ENCODE measurements at regions not wholly inside any gene's neighbourhood (a gene's known extent, or its start where the extent isn't known, plus 50 kb on each side); places are given as distances from the start of the nearest gene placed in this dataset.
"Not testable (repeated sequence)": the region's sequence is repeated elsewhere in the genome, so short reads cannot be mapped to it uniquely, and the experiment has no call there.

DNA sequence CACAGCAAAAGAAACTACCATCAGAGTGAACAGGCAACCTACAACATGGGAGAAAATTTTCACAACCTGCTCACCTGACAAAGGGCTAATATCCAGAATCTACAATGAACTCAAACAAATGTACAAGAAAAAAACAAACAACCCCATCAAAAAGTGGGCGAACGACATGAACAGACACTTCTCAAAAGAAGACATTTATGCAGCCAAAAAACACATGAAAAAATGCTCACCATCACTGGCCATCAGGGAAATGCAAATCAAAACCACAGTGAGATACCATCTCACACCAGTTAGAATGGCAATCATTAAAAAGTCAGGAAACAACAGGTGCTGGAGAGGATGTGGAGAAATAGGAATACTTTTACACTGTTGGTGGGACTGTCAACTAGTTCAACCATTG, 207.8 kb downstream of the USP6NL start:
- DNase-seq: not testable (repeated sequence)

DNA sequence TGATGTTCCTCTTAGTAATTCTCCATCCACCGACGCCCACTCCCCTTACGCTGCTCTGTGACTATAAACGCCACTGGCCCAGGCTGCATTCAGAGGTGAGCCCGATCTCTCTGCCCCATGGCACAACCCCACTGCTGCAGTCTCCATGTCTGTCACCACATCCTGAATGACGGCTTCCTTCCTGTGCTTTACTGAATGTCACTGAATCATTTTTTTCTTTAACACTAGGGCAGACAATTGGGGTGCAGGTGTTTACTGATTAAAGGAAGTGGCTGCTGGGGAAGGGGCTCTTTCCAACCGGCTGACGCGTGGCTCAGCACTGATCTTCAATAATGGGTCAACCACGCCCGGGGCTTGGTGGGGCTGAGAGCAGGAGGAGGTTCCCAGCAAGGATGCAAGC, 208.3 kb downstream of the USP6NL start:
- no peak for DNase-seq

DNA sequence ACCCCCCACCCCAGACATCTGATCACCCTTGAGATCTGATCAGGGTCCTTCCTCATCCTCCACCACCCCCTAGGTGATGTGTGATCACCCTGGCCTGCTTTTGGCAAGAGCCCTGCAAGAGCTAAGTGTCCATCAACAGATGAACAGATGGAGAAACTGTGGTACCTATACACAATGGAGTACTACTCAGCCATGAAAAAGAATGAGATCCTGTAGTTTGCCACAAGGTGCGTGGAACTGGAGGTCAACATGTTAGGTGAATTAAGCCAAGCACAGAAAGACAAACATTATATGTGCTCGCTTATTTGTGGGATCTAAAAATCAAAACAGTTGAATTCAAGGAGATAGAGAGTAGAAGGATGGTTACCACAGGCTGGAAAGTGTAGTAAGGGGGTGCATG, 209.1 kb downstream of the USP6NL start:
- DNase-seq: no peak

DNA sequence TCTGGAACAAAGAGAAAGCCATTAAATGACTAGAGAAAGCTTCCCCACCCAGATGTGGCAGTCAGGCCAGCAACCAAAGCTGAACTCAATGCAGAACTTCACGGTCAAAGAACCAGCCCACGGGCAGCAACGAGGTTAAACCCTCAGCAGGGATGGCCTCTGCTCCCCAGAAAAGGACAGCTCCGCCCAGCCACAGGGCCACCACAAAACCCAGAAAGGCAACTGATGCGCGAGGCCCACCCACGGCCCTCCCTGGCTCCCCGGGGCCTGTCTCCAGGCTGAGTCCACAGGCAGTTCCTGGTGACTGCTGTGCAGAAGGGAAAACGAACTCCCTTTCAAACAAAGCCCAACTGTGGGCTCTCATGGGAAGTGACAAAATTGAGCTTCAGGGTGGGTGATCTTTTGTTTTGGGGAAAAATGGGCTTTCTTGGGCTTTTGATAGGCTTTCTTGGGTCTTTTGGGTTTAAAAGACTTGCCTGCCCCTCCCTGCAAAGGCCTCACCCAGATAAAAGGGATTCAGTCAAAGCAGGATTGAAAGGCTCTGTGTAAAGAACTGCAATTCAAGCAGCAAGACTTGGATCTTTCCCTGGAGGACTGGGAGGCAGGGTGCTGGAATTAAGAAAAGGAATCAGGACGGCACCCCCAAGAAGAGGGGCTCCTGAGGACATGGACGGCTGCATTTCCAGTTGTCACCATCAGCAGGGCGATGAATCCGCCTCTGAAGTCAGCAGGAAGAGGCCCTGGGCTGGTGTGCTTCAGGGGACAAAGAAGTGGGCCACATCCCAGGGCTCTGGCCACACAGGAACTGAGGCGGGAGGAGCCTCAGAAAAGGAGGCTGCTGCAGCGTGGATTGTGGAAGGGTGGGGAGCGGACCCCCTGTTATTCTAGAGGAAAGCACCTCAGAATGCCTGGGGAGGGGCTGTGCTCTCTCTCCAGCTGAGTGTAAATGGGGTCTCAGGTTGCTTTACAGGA, 209.9 kb downstream of the USP6NL start:
- no peak for DNase-seq

DNA sequence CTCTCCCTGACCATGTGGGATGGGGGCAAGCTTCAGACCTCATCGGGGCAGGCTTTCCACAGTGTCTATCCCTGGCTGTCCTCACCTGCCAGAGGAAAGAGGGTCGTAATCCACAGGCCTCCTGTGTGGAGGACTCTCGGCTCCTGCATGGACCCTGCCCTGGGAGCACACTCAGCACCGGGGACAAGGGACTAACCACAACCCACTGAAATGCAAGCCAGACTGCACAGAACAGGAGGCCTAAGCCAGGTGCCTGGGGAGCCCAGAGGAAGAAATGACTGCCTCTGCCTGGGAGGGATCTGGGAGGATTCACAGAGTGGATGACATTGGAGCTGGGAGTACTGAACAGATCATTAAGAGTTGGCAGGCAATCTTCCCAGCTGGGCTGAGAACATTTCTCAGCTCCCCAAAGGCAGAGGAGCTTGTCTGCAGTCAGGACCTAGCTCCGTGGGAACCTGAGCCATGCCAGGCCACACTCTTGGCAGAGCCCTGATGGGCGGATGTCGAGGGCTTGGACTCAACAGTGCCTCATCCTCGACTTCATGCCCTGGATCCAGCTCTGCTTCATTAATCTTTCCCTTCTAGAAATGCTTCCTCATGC, 213.4 kb downstream of the USP6NL start:
- DNase-seq: no peak

DNA sequence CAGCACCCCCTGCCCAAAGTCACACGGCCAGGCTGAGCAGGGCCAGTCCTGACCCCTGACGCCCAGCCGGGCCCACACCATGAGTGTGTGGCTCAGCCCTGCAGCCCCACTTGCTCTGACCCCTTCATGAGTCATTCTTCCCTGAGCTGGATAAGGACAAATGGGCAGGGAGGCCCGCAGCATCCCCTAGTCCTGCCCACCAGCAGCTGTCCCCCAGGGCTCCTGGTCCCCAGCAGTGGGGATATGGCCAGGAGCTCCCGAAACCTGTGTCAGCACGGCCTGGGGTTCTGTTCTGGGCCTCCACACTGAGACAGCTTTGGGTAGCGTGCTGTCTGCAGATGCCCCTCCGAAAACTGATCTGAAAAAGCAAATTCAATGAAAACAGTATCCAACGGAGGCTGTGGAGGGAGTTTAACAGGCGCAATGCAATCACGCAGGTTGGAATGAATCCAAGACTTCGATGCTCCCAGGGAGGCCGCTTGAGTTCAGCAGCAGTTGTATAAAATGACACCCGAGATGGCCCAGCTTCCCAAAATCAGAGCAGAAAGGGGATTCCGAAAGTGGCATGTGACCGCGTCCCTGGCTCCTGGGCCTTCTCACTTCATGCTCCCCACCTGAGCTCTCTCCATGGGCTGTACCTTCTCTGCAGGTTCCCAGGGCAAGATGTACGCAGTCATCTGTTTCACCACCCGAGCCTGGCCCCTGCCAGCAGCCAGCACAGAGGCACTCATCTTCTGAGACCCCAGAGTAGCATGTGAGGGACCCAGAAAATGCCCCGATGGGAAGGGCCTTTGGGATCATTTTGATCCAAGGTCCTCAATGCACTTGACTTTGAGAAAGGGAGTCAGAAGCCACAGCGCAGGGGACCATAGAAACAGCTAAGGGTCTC, 214.1 kb downstream of the USP6NL start:
- DNase-seq: no peak

DNA sequence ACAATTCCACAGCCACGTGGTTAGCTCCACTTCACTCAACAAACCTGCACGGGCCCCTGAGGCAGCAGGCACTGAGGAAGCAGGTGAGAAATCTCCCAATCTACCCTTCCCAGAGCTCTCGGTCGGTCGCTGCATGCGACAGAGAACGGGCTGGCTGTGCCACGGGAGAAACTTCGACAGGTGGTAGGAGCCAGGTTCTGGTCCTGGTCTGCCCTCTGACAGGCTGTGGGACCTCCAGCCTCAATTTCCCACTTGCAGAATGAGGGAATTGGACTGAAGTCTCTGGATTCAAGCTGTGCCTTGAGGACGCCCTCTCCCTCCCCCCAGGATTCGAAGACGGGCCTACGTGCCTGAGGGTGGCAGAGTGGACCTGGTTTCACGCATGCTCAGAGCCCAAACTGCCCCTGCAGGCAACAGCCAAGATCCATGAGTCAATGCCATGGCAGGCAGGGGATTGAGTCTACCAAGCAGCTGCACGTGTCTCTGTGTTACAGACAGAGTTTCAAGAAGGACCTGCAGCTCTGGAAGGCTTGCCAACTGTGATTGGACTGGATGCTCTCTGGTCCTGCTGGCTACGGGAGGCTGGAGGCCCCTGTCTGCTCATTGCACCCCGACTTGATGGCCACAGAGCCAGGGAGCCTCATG, 215.0 kb downstream of the USP6NL start:
- DNase-seq: no peak

DNA sequence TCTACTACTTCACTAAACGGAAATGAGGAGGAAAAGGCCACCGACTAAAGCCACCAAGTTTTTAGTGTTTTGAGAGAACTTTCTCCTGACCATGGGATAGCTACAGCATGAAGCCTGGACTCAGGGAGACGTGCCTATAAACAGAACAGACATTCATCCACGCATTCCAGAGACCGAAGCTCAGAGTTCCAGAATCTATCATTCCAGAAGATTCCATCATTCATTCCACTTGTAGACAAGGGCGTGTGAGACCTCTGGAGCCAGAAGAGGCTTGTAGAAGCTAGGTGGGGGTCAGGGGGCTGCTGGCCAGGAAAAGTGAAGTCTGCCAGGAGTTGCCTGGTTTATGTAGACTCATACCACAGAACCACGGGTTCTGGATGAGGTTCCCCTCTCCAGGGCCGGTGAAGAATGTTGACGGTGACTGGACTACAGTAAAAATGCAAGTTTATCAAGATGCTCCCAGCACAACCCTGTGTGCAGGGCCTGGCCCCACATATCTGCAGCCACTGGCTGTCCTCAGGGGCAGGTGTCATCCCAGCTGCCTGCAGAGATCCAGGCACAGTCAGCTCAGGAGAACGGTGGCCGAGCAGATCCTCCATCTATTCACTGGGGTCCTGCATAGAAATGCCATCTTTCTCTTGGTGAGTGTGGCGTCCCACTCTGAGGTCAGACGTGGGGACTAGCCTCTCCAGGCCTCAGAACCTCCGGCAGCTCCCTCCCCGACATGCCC, 215.7 kb downstream of the USP6NL start:
- DNase-seq: no peak

DNA sequence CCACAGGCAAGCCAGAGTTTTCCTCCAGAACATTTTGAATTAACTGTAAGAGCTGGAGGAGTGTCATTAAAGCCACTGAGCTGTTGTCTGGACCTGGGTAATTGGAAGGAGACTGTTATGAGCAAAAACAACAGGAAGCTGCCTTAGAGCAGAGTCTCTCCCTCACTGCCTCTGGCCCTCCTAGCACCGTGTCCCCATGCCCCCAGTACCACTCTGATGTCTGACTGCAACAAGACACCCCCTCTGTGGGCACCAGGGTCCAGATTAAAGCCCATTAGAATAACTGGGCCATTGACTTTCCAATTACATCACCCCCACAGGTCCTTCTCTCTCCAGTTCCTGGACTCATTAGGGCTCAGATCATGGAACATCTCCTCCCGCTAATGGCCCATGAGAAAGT, 216.3 kb downstream of the USP6NL start:
- DNase-seq: peak; percentile 62

DNA sequence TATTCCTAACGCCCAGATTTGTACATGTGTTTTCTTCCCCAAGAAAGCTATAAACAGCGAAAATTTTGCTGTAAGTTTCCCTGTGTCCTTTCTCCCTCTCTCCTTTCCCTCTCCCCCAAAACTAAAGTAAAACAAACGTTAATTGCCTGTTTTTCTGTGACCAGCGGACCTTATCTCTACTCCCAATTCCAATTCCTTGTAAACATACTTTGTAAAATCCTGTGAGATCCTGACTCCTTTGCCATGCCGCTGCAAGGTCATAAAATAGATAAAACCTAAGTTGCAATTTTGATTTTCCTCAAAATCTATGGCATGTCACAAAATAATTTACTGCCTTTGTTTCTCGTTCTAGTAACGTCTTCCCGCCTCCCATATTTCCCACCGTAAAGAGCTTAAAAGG, 217.6 kb downstream of the USP6NL start:
- DNase-seq: no peak

DNA sequence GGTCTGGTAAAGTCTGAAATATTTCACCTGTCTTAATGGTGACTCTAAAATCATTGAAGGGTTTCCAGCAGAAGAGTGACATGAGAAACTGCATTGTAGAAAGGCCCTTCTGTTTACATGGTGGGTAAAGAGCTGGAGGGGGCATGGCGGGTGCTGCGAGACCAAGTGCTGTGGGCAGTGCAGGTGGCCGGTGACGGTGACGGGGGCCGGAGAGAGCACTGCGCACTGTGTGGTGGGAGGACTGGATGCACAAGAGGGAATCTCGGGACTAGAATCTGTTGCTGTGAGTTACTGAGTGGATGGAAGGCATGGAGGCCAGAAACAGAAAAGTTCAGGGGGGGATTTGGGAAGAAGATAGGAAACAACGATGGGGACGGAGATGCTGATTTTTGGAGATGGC, 218.7 kb downstream of the USP6NL start:
- no peak for DNase-seq

DNA sequence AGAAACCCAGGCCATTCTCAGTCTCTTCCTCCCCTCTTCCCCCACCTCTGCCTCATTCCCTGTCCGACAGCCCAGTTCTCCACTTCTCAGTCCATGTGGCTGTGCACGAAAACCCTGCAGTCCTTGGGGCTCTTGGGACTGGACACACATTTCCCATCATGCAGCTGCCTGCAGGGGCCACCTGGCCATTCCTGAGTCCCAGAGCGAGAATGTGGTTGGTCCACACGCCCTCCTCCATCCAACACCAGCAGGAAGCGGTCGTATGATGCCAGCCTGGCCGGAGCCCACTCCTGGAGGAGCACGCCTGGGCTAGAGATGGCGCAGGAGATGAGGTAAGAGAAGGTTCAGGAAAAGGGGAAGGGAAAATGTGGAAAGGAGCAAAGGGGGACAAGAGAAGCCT, 222.5 kb downstream of the USP6NL start:
- no peak for DNase-seq

DNA sequence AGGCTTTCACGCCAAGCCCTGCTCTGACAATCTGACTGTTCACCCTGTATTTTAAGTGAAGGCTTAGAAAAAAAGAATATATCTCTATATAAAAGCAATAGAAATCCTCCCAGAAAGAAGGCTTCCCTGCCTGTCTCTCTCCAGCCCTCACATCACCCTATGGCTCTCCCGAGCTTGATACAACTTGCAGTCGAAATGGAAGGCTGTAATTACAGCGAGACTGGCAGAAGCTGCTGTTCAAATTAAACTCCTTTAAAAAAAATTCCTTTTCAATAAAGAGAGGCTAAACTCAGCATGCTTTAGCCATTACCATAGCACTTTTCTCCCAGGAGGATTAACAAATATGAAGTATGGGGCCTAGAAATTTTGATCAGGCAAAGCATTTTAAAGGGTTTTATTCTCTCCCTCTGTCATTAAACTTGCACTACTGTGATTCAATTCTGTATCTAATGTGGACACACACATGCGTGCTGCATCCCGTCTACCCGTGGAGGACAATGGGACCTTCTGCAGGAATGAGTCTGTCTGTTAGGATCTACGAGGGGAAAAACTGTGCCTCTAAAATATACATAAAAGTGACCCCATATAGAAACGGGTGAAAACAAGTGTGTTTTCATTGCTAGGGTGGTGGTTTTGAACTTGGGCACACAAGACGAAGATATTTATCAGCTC, 223.8 kb downstream of the USP6NL start:
- no peak for DNase-seq

DNA sequence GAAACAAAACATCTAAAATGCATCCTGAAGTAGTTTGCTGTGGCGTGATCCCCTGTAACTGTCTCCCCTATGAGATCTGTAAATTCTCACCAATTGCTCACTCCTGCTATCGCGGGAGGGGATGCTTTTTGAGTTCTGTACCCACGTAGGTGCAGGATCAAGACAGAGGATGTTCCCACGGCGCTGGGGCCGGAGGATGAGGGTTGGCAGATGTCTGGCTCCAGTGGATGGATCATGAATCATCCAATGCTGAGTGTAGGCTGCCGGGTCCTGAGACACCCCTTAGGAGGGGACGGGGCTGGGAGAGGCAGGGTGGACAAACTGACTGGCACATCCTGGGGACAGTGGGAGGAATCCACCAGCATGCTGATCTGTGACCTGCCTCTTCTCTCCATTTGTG, 224.4 kb downstream of the USP6NL start:
- no peak for DNase-seq
